Activated naive CD4-positive, alpha-beta T cell treated with anti-CD3 and anti-CD28 coated beads, Interleukin-2, amount 10 ng/mL, durations not matched to agents 7 days and 5 days (primary cell): ENCODE measurements at regions not wholly inside any gene's neighbourhood (a gene's known extent, or its start where the extent isn't known, plus 50 kb on each side); places are given as distances from the start of the nearest gene placed in this dataset.
"Not testable (repeated sequence)": the region's sequence is repeated elsewhere in the genome, so short reads cannot be mapped to it uniquely, and the experiment has no call there.

ENCODE experiments used
- CTCF ChIA-PET: fragments of 350-600 bp; sonication (Branson Sonifier 250); formaldehyde crosslinking; loops from one replicate; lab custom pipeline; 2021; ENCODE audit warnings: antibody characterized with exemption; lab: Charles Lee
- DNase-seq: peaks from one replicate; pipeline ENCODE4 v3.0.0-alpha.2; 2020
- H3K27ac Mint-ChIP-seq: one replicate; pipeline ENCODE4 v1.8.0; 2021; ENCODE audit warnings: mild to moderate bottlenecking, moderate library complexity, mixed read lengths
- H3K27me3 Mint-ChIP-seq: one replicate; pipeline ENCODE4 v1.8.0; 2021; ENCODE audit warnings: mild to moderate bottlenecking, mixed read lengths
- H3K36me3 Mint-ChIP-seq: one replicate; pipeline ENCODE4 v1.8.0; 2021; ENCODE audit warnings: mixed read lengths
- H3K4me1 Mint-ChIP-seq: one replicate; pipeline ENCODE4 v1.8.0; 2021; ENCODE audit warnings: mixed read lengths
- H3K4me3 Mint-ChIP-seq: one replicate; pipeline ENCODE4 v1.8.0; 2021; ENCODE audit warnings: mild to moderate bottlenecking, moderate library complexity, mixed read lengths
- H3K9me3 Mint-ChIP-seq: one replicate; pipeline ENCODE4 v1.8.0; 2021; ENCODE audit warnings: mixed read lengths

DNA sequence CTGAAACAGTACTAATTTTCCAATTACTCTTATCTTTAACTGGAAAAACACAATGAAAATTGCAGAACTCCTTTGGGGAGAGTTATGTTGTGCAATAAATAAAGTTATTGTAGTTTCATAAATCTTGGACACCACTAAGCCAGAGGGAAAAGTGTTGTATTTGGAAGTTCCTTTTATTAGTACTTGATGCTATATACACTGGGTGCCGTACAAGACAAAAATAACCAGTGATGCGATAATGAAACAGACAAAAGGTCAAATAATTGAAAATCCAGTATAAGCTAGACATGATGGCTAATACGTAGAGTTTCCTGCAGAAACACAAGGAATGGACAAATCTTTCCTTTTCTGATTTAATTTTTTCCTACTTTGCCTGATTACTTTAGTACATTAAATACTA, 541.1 kb downstream of the ETS1 start:
- Mint-ChIP-seq H3K27ac (no peak overlapping the region), H3K36me3 (peaks cover 17% of the 10 kb centered on the region), H3K27me3 (no peaks in the 10 kb centered on the region), H3K4me1 (peaks cover 51% of the 10 kb centered on the region), H3K4me3 (no peak overlapping the region), H3K9me3 (peaks cover 12% of the 10 kb centered on the region)
- no peak for DNase-seq
- CTCF ChIA-PET = interaction anchor here (0.7 to 3.3 kb wide), 2 partner anchors 111 to 149 kb away, joined by 3 to 14 read pairs; no protein-coding TSS in a partner anchor

GRCh38 chr11:128045094-128045725, 542.1 kb downstream of the ETS1 start:
- H3K27me3 Mint-ChIP-seq = no peaks in the 10 kb centered on the region
- DNase-seq = no peak
- CTCF ChIA-PET = interaction anchor here (0.8 kb wide), 1 partner anchor 112 kb away, joined by 6 read pairs; no protein-coding TSS in a partner anchor
- no peak overlapping the region for H3K27ac Mint-ChIP-seq
- no peak overlapping the region for H3K4me3 Mint-ChIP-seq
- peaks cover 17% of the 10 kb centered on the region for H3K36me3 Mint-ChIP-seq
- peaks cover 12% of the 10 kb centered on the region for H3K9me3 Mint-ChIP-seq
- H3K4me1 Mint-ChIP-seq = peaks cover 50% of the 10 kb centered on the region

- Mint-ChIP-seq H3K36me3 (peaks cover 8% of the 10 kb centered on the region), H3K4me1 (peaks cover 58% of the 10 kb centered on the region), H3K27me3 (no peaks in the 10 kb centered on the region), H3K4me3 (no peak overlapping the region), H3K27ac (no peak overlapping the region), H3K9me3 (peaks cover 9% of the 10 kb centered on the region)
- CTCF ChIA-PET = interaction anchor here (1.4 kb wide), 1 partner anchor 115 kb away, joined by 5 read pairs; no protein-coding TSS in a partner anchor
- DNase-seq = no peak
Measured at GRCh38 chr11:128042290-128042751, 545.0 kb downstream of the ETS1 start.

- CTCF ChIA-PET = interaction anchor here (0.6 to 2.1 kb wide), 2 partner anchors 502 to 790 kb away, joined by 3 to 8 read pairs; no protein-coding TSS in a partner anchor
- H3K36me3 Mint-ChIP-seq = peaks cover 8% of the 10 kb centered on the region
- H3K4me3 Mint-ChIP-seq = no peak overlapping the region
- H3K27ac Mint-ChIP-seq = peak overlapping the region; percentile 4
- no peak for DNase-seq
- peaks cover 9% of the 10 kb centered on the region for H3K9me3 Mint-ChIP-seq
- H3K4me1 Mint-ChIP-seq = peaks cover 58% of the 10 kb centered on the region
- H3K27me3 Mint-ChIP-seq = no peaks in the 10 kb centered on the region
Measured at GRCh38 chr11:128040603-128041002, 546.8 kb downstream of the ETS1 start.

GRCh38 chr11:128039140-128040021, 548.0 kb downstream of the ETS1 start:
- DNase-seq = peak; percentile 88
- peak overlapping the region; percentile 96 for H3K27ac Mint-ChIP-seq
- H3K9me3 Mint-ChIP-seq = peaks cover 6% of the 10 kb centered on the region
- peak overlapping the region; percentile 60 for H3K4me3 Mint-ChIP-seq
- peaks cover 49% of the 10 kb centered on the region for H3K4me1 Mint-ChIP-seq
- no peaks in the 10 kb centered on the region for H3K27me3 Mint-ChIP-seq
- CTCF ChIA-PET = interaction anchor here (0.8 to 4.0 kb wide), 14 partner anchors 9 to 917 kb away, joined by 3 to 86 read pairs (median 7); no protein-coding TSS in a partner anchor
- H3K36me3 Mint-ChIP-seq = peaks cover 4% of the 10 kb centered on the region

- CTCF ChIA-PET = interaction anchor here (0.9 to 4.0 kb wide), 5 partner anchors 16 to 253 kb away, joined by 3 to 86 read pairs (median 3); no protein-coding TSS in a partner anchor
- no peaks in the 10 kb centered on the region for H3K9me3 Mint-ChIP-seq
- H3K4me1 Mint-ChIP-seq = peaks cover 36% of the 10 kb centered on the region
- H3K27ac Mint-ChIP-seq = no peak overlapping the region
- DNase-seq = no peak
- no peak overlapping the region for H3K4me3 Mint-ChIP-seq
- H3K36me3 Mint-ChIP-seq = no peaks in the 10 kb centered on the region
- no peaks in the 10 kb centered on the region for H3K27me3 Mint-ChIP-seq
Measured at GRCh38 chr11:128036556-128037093, 550.7 kb downstream of the ETS1 start.

GRCh38 chr11:128036006-128036405, 551.4 kb downstream of the ETS1 start:
- H3K4me1 Mint-ChIP-seq = peaks cover 37% of the 10 kb centered on the region
- H3K36me3 Mint-ChIP-seq = no peaks in the 10 kb centered on the region
- no peak overlapping the region for H3K4me3 Mint-ChIP-seq
- H3K27me3 Mint-ChIP-seq = peaks cover under 1% of the 10 kb centered on the region
- no peaks in the 10 kb centered on the region for H3K9me3 Mint-ChIP-seq
- H3K27ac Mint-ChIP-seq = no peak overlapping the region
- CTCF ChIA-PET = interaction anchor here (1.1 to 4.0 kb wide), 3 partner anchors 122 to 126 kb away, joined by 3 to 86 read pairs (median 6); no protein-coding TSS in a partner anchor
- no peak for DNase-seq

GRCh38 chr11:128031538-128032134, 555.7 kb downstream of the ETS1 start:
- not testable (repeated sequence) for H3K9me3 Mint-ChIP-seq, H3K4me1 Mint-ChIP-seq, H3K4me3 Mint-ChIP-seq, H3K27ac Mint-ChIP-seq, H3K36me3 Mint-ChIP-seq
- peaks cover 23% of the 10 kb centered on the region for H3K27me3 Mint-ChIP-seq
- CTCF ChIA-PET = interaction anchor here (0.6 to 2.7 kb wide), 12 partner anchors 18 to 800 kb away, joined by 3 to 77 read pairs (median 3); no protein-coding TSS in a partner anchor
- peak; percentile 81 for DNase-seq

- DNase-seq = no peak
Measured at GRCh38 chr11:128029219-128029722, 558.1 kb downstream of the ETS1 start.

GRCh38 chr11:128026596-128026995, 560.8 kb downstream of the ETS1 start:
- no peaks in the 10 kb centered on the region for H3K9me3 Mint-ChIP-seq
- CTCF ChIA-PET = interaction anchor here (4.4 kb wide), 1 partner anchor 134 kb away, joined by 69 read pairs; no protein-coding TSS in a partner anchor
- H3K27ac Mint-ChIP-seq = no peak overlapping the region
- no peak overlapping the region for H3K4me3 Mint-ChIP-seq
- H3K4me1 Mint-ChIP-seq = peaks cover 10% of the 10 kb centered on the region
- H3K36me3 Mint-ChIP-seq = no peaks in the 10 kb centered on the region
- H3K27me3 Mint-ChIP-seq = peaks cover 23% of the 10 kb centered on the region
- DNase-seq = no peak

More at GRCh38 chr11:128029219-128029722, 558.1 kb downstream of the ETS1 start:
- Mint-ChIP-seq H3K27me3 (peaks cover 23% of the 10 kb centered on the region), H3K27ac (no peak overlapping the region), H3K9me3 (no peaks in the 10 kb centered on the region), H3K36me3 (no peaks in the 10 kb centered on the region), H3K4me3 (no peak overlapping the region), H3K4me1 (peaks cover 6% of the 10 kb centered on the region)
- CTCF ChIA-PET = interaction anchor here (0.5 to 4.4 kb wide), 8 partner anchors 9 to 853 kb away, joined by 3 to 69 read pairs (median 5); no protein-coding TSS in a partner anchor

DNA sequence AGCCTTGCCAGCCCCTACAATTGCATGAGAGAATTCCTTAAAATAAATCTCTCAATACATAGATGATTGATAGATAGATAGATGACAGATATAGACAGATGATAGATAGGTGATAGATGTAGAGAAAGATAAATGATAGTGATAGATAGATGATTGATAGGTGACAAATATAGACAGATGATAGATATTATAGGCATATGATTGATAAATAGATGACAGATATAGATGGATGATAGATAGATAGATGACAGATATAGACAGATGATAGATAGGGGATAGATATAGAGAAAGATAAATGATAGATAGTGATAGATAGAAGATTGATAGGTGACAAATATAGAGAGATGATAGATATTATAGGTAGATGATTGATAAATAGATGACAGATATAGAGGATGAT, 564.6 kb downstream of the ETS1 start:
- Mint-ChIP-seq H3K4me3 (no peak overlapping the region), H3K27me3 (peaks cover 9% of the 10 kb centered on the region), H3K27ac (no peak overlapping the region), H3K4me1 (peaks cover 8% of the 10 kb centered on the region), H3K36me3 (no peaks in the 10 kb centered on the region), H3K9me3 (no peaks in the 10 kb centered on the region)
- CTCF ChIA-PET = interaction anchor here (2.4 to 3.2 kb wide), 2 partner anchors 16 to 135 kb away, joined by 9 to 11 read pairs; no protein-coding TSS in a partner anchor
- DNase-seq = no peak

- Mint-ChIP-seq H3K36me3 (no peaks in the 10 kb centered on the region), H3K9me3 (no peaks in the 10 kb centered on the region)
- CTCF ChIA-PET = interaction anchor here (2.4 kb wide), 1 partner anchor 136 kb away, joined by 11 read pairs; no protein-coding TSS in a partner anchor
Measured at GRCh38 chr11:128022007-128022368, 565.4 kb downstream of the ETS1 start.

More at GRCh38 chr11:128022007-128022368, 565.4 kb downstream of the ETS1 start:
- H3K27ac Mint-ChIP-seq = peak overlapping the region; percentile 34
- no peak for DNase-seq
- peaks cover 8% of the 10 kb centered on the region for H3K4me1 Mint-ChIP-seq
- no peak overlapping the region for H3K4me3 Mint-ChIP-seq
- H3K27me3 Mint-ChIP-seq = peaks cover 7% of the 10 kb centered on the region
